ENCODE measurements at regions not wholly inside any gene's neighbourhood (a gene's known extent, or its start where the extent isn't known, plus 50 kb on each side); places are given as distances from the start of the nearest gene placed in this dataset.

DNA sequence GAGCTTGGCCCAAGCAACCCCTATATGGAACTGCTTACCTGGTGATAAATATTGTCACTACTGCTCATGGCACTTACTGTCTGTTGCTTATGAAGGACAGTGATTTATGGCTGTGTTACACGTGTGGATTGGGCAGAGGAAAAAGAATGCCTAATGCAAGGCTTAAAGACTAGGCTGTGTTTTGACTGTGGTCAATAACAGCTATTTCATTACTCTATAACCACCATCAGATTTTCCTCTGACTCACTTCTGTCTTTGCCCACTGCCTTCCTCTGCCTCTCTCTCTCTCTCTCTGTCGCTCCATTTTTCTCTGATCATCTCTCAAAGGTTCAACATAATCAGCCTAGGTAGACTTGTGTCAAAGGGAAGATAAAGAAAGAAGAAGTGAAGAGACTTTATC lies 96.2 kb downstream of the TLR4 start:
- no peak overlapping the region for H3K27ac Mint-ChIP-seq
- H3K36me3 Mint-ChIP-seq, result no peaks in the 10 kb centered on the region
- ATAC-seq, result no peak
- H3K4me3 Mint-ChIP-seq, result no peak overlapping the region
- H3K4me1 Mint-ChIP-seq, result peaks cover 22% of the 10 kb centered on the region
- H3K9me3 Mint-ChIP-seq, result no peaks in the 10 kb centered on the region
- no peak for DNase-seq (ENCODE audit: low spot score)
- POLR2A ChIA-PET, result no interaction called here
- no peaks in the 10 kb centered on the region; the same call in 1 of the 2 replicates for H3K27me3 Mint-ChIP-seq (ENCODE audit: low read depth)
- no peak for TF ChIP-seq ZNF317 (CRISPR knock-in tag; IDR thresholded peaks at IDR 0.05; ENCODE audit: borderline replicate concordance, low read depth)
- TF ChIP-seq NR2C2 (CRISPR knock-in tag; IDR thresholded peaks at IDR 0.05), result no peak
- no peak for TF ChIP-seq CREB1 (CRISPR knock-in tag; IDR thresholded peaks at IDR 0.05)
- no peak for TF ChIP-seq ERG (CRISPR knock-in tag; IDR thresholded peaks at IDR 0.05)
- no peak for TF ChIP-seq ZNF121 (CRISPR knock-in tag; IDR thresholded peaks at IDR 0.05)
- TF ChIP-seq SP1 (CRISPR knock-in tag; conservative IDR thresholded peaks at IDR 0.05), result no peak
- TF ChIP-seq ELF4 (CRISPR knock-in tag; IDR thresholded peaks at IDR 0.05; ENCODE audit: low read depth), result no peak
- TF ChIP-seq KAT7 (CRISPR knock-in tag; IDR thresholded peaks at IDR 0.05; ENCODE audit: borderline replicate concordance), result no peak
- TF ChIP-seq OVOL2 (CRISPR knock-in tag; IDR thresholded peaks at IDR 0.05; ENCODE audit: borderline replicate concordance), result no peak
- CTCF ChIA-PET, result no interaction called here

DNA sequence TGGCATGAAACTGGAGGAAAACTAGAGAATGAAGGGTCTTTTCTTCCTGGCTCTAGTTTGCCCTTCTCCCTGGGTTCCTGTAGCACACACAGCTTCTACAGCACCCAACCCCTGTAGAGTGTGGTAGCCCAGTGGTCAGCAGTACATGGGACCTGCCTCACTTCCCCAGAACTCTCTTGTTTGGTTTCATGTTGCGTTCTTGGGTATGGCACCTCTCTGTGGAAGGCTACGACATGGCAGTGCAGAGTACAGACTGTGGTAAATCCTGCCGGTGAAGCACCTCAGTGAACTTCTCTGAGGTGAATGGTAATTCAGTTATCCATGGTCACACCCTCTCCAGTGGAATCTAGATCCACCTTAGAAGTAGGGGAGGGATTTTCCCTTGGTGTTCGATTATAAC lies 105.5 kb downstream of the TLR4 start:
- no peaks in the 10 kb centered on the region for H3K36me3 Mint-ChIP-seq
- TF ChIP-seq NFATC4 (CRISPR knock-in tag; IDR thresholded peaks at IDR 0.05) (no peak), CBFB (CRISPR knock-in tag; IDR thresholded peaks at IDR 0.05; ENCODE audit: low read depth) (no peak), FOXK1 (CRISPR knock-in tag; IDR thresholded peaks at IDR 0.05) (no peak), AFF4 (CRISPR knock-in tag; IDR thresholded peaks at IDR 0.05; ENCODE audit: borderline replicate concordance) (no peak), ERG (CRISPR knock-in tag; IDR thresholded peaks at IDR 0.05) (no peak), FOXJ3 (CRISPR knock-in tag; IDR thresholded peaks at IDR 0.05; ENCODE audit: borderline replicate concordance) (no peak), TEAD4 (CRISPR knock-in tag; IDR thresholded peaks at IDR 0.05) (no peak), ZNF232 (CRISPR knock-in tag; IDR thresholded peaks at IDR 0.05) (no peak), ZNF671 (CRISPR knock-in tag; IDR thresholded peaks at IDR 0.05) (no peak), FOXP1 (CRISPR knock-in tag; IDR thresholded peaks at IDR 0.05; ENCODE audit: borderline replicate concordance) (no peak), RORB (CRISPR knock-in tag; IDR thresholded peaks at IDR 0.05) (no peak)
- TF ChIP-seq, protein P1, sequence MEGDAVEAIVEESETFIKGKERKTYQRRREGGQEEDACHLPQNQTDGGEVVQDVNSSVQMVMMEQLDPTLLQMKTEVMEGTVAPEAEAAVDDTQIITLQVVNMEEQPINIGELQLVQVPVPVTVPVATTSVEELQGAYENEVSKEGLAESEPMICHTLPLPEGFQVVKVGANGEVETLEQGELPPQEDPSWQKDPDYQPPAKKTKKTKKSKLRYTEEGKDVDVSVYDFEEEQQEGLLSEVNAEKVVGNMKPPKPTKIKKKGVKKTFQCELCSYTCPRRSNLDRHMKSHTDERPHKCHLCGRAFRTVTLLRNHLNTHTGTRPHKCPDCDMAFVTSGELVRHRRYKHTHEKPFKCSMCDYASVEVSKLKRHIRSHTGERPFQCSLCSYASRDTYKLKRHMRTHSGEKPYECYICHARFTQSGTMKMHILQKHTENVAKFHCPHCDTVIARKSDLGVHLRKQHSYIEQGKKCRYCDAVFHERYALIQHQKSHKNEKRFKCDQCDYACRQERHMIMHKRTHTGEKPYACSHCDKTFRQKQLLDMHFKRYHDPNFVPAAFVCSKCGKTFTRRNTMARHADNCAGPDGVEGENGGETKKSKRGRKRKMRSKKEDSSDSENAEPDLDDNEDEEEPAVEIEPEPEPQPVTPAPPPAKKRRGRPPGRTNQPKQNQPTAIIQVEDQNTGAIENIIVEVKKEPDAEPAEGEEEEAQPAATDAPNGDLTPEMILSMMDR (IDR thresholded peaks at IDR 0.05), result no peak
- TF ChIP-seq, protein P2, sequence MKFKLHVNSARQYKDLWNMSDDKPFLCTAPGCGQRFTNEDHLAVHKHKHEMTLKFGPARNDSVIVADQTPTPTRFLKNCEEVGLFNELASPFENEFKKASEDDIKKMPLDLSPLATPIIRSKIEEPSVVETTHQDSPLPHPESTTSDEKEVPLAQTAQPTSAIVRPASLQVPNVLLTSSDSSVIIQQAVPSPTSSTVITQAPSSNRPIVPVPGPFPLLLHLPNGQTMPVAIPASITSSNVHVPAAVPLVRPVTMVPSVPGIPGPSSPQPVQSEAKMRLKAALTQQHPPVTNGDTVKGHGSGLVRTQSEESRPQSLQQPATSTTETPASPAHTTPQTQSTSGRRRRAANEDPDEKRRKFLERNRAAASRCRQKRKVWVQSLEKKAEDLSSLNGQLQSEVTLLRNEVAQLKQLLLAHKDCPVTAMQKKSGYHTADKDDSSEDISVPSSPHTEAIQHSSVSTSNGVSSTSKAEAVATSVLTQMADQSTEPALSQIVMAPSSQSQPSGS (CRISPR knock-in tag; IDR thresholded peaks at IDR 0.05; ENCODE audit: borderline replicate concordance, low read depth), result no peak
- TF ChIP-seq, protein P3, sequence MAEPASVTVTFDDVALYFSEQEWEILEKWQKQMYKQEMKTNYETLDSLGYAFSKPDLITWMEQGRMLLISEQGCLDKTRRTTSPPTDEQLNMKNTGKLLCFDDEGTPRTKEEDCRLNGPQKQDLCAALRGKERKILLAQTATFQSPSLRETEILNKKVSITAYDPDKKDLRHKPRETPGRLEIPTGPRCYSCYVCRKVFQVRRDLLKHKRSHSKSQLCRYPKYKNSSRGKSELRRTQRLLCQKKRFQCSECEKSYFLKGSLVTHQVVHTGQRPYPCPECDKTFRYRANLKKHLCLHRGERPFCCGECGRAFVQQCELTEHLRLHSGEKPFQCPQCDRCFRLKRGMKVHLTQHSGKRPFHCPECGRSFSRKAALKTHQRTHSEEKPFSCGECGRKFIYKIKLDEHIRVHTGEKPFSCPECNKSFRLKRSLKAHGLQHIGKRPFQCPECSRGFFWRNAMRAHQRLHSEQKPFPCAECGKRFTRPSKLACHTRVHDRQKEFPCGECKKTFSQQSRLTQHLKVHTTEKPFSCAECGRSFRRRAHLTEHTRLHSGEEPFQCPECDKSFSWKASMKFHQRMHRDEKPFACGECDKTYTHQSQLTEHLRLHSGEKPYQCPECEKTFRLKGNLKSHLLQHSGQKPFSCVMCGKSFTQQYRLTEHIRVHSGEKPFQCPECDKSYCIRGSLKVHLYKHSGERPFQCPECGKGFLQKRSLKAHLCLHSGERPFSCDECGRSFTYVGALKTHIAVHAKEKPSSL (CRISPR knock-in tag; conservative IDR thresholded peaks at IDR 0.05), result no peak
- no peak overlapping the region for H3K4me3 Mint-ChIP-seq
- ATAC-seq (peak; percentile 73), DNase-seq (ENCODE audit: low spot score) (no peak)
- H3K27ac Mint-ChIP-seq, result no peak overlapping the region
- peaks cover 5% of the 10 kb centered on the region for H3K9me3 Mint-ChIP-seq
- H3K4me1 Mint-ChIP-seq, result peaks cover 9% of the 10 kb centered on the region
- H3K27me3 Mint-ChIP-seq (ENCODE audit: low read depth), result no peaks in the 10 kb centered on the region
- CTCF ChIA-PET, result no interaction called here
- POLR2A ChIA-PET, result no interaction called here

Data from WTC11 (cell line).